DOHH2 (cell line): ENCODE measurements at regions not wholly inside any gene's neighbourhood (a gene's known extent, or its start where the extent isn't known, plus 50 kb on each side); places are given as distances from the start of the nearest gene placed in this dataset.

Source experiments
- H3F3A ChIP-seq: fragments of 200-600 bp; sonication (generic), shearing (Covaris generic); 2 replicates; pipeline ENCODE4 v1.6.0; 2016; ENCODE audit warnings: antibody characterized with exemption, mild to moderate bottlenecking; ENCODE audit not compliant: control insufficient read depth, insufficient read depth
- H3K27ac ChIP-seq: fragments of 200-600 bp; sonication (generic); 2 replicates; pipeline ENCODE4 v1.5.1; 2014; ENCODE audit warnings: low read depth, mild to moderate bottlenecking, low read length, moderate library complexity
- H3K27me3 ChIP-seq: fragments of 200-600 bp; sonication (generic); 2 replicates; pipeline ENCODE4 v1.6.1; 2014; ENCODE audit warnings: mild to moderate bottlenecking, low read length, mixed read lengths; ENCODE audit not compliant: control insufficient read depth
- H3K36me3 ChIP-seq: fragments of 200-600 bp; sonication (generic); 2 replicates; pipeline ENCODE4 v1.6.1; 2014; ENCODE audit warnings: mild to moderate bottlenecking, low read length, moderate library complexity, mixed read lengths; ENCODE audit not compliant: control insufficient read depth
- H3K4me1 ChIP-seq: fragments of 200-600 bp; sonication (generic); 2 replicates; pipeline ENCODE4 v1.6.1; 2014; ENCODE audit warnings: mild to moderate bottlenecking, low read length, mixed read lengths; ENCODE audit not compliant: control insufficient read depth
- H3K4me2 ChIP-seq: fragments of 200-600 bp; sonication (generic); 2 replicates; pipeline ENCODE4 v1.6.0; 2014; ENCODE audit warnings: mild to moderate bottlenecking, low read length, moderate library complexity
- H3K4me3 ChIP-seq: fragments of 200-600 bp; sonication (generic); 2 replicates; pipeline ENCODE4 v1.5.1; 2014; ENCODE audit warnings: mild to moderate bottlenecking, low read length, mixed read lengths
- H3K79me2 ChIP-seq: fragments of 200-600 bp; sonication (generic); 2 replicates; pipeline ENCODE4 v1.6.1; 2014; ENCODE audit warnings: mild to moderate bottlenecking, low read length, mixed read lengths; ENCODE audit not compliant: control insufficient read depth
- H3K9me2 ChIP-seq: fragments of 200-600 bp; sonication (generic); replicated peaks from 2 replicates; pipeline ENCODE4 v1.6.1; 2014; ENCODE audit warnings: mild to moderate bottlenecking, low read length, mixed read lengths; ENCODE audit not compliant: control insufficient read depth
- H3K9me3 ChIP-seq: fragments of 200-600 bp; sonication (generic); 2 replicates; pipeline ENCODE4 v1.6.1; 2014; ENCODE audit warnings: antibody characterized with exemption, low read length, mixed read lengths; ENCODE audit not compliant: control insufficient read depth, insufficient read depth
- H4K20me1 ChIP-seq: fragments of 200-600 bp; sonication (generic); 2 replicates; pipeline ENCODE4 v1.6.0; 2014; ENCODE audit warnings: low read depth, mild to moderate bottlenecking, antibody characterized with exemption, low read length, moderate library complexity; ENCODE audit not compliant: control insufficient read depth, insufficient read depth
- CTCF ChIP-seq: fragments of 200-600 bp; sonication (generic); IDR thresholded peaks from one replicate; pipeline ENCODE4 v1.5.1; 2014; ENCODE audit warnings: antibody characterized with exemption, mild to moderate bottlenecking, low read depth, low read length; ENCODE audit not compliant: poor library complexity, severe bottlenecking
- EZH2phosphoT487 ChIP-seq: fragments of 200-600 bp; sonication (generic); IDR thresholded peaks from 2 replicates; pipeline ENCODE4 v1.6.1; 2017; ENCODE audit warnings: borderline replicate concordance, mild to moderate bottlenecking, antibody characterized with exemption, low read length, moderate library complexity, mixed read lengths

DNA sequence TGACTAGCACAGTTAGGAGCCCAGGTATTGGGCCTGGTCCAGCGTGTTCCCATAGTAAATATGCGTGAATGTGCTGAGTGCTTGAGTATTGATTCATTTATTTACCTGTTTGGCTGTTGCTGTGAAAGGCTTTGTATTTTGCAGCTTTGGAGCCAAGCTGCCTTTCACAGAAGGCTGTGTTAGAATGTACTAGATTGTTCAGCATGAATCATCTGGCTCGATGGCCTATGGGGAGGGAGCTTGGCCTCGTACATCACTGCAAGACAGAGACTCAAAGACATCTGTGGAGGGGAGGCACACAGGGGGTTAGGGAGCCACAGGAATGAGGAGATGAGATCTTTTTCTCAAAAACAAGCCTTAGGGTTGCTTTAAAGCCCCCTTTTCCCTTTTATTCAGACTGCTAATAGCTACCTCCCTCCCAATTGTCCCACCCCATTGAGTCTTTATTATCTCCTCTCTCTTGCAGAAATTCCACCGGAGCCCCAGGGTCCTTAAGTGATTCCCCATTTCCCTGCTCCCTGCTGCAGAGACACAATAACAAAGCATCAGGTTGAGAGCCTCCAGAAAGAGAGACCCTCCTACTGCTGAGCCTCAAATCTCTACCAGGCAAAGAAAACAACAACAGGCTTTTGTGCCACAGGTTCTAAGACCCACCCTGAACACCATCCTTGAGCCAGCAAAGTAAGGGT lies 307.2 kb downstream of the ABCC12 start:
- H4K20me1 ChIP-seq = no peaks in the 10 kb centered on the region
- H3K36me3 ChIP-seq = no peaks in the 10 kb centered on the region
- no peaks in the 10 kb centered on the region for H3K79me2 ChIP-seq
- TF ChIP-seq EZH2phosphoT487 (no peak), CTCF (no peak)
- no peak overlapping the region for H3K4me3 ChIP-seq
- no peaks in the 10 kb centered on the region for H3F3A ChIP-seq
- no peak overlapping the region for H3K27ac ChIP-seq
- H3K4me1 ChIP-seq = no peaks in the 10 kb centered on the region
- no peaks in the 10 kb centered on the region for H3K9me3 ChIP-seq
- no peaks in the 10 kb centered on the region for H3K9me2 ChIP-seq
- H3K4me2 ChIP-seq = no peak overlapping the region
- H3K27me3 ChIP-seq = no peaks in the 10 kb centered on the region

- Histone ChIP-seq H3F3A (no peaks in the 10 kb centered on the region), H3K27ac (no peak overlapping the region)
- TF ChIP-seq EZH2phosphoT487 (no peak), CTCF (no peak)
These were observed 308.4 kb downstream of the ABCC12 start for GRCh38 chr16:47847220-47847970.

DNA sequence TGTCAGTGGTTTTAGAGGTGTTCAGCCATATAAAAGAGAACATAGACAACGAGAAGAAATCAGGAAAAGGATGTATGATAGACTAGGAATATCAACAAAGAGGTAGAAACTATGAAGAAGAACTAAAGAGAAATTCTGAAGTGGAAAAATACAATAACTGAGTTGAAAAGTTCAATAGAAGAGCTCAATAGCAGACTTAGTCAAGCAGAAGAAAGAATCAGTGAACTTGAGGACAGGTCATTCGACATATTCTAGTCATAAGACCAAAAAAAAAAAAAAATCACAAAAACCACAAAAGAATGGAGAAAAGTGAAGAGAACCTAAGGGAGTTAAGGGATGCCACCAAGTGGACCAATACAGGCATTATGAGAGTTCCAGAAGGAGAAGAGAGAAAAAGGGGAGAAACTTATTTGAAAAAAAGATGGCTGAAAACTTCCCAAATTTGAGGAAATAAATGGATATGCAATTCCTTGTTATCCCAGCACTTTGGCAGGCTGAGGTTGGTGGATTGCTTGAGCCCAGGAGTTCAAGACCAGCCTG lies 321.2 kb downstream of the ABCC12 start:
- H3K4me2 ChIP-seq = no peak overlapping the region
- H3K4me3 ChIP-seq = no peak overlapping the region
- H3K36me3 ChIP-seq = no peaks in the 10 kb centered on the region
- no peak overlapping the region for H3K27ac ChIP-seq
- TF ChIP-seq CTCF (no peak), EZH2phosphoT487 (no peak)
- no peaks in the 10 kb centered on the region for H3K9me2 ChIP-seq
- no peaks in the 10 kb centered on the region for H3K79me2 ChIP-seq
- no peaks in the 10 kb centered on the region for H3K4me1 ChIP-seq
- H4K20me1 ChIP-seq = no peaks in the 10 kb centered on the region
- H3F3A ChIP-seq = no peaks in the 10 kb centered on the region
- H3K27me3 ChIP-seq = no peaks in the 10 kb centered on the region
- H3K9me3 ChIP-seq = no peaks in the 10 kb centered on the region

More at GRCh38 chr16:47847220-47847970, 308.4 kb downstream of the ABCC12 start:
- Histone ChIP-seq H3K9me2 (no peaks in the 10 kb centered on the region), H3K4me2 (no peak overlapping the region), H3K27me3 (no peaks in the 10 kb centered on the region), H3K36me3 (no peaks in the 10 kb centered on the region), H3K4me1 (no peaks in the 10 kb centered on the region), H3K9me3 (no peaks in the 10 kb centered on the region), H4K20me1 (no peaks in the 10 kb centered on the region), H3K79me2 (no peaks in the 10 kb centered on the region), H3K4me3 (no peak overlapping the region)
